K562 (cell line): ENCODE measurements at regions not wholly inside any gene's neighbourhood (a gene's known extent, or its start where the extent isn't known, plus 50 kb on each side); places are given as distances from the start of the nearest gene placed in this dataset.

ENCODE experiments used
- ATF2 ChIP-seq: sonication (generic); formaldehyde crosslinking; IDR thresholded peaks from 2 replicates; pipeline ENCODE4 v1.8.1; 2022; ENCODE audit warnings: missing genetic modification reagents
- C11orf30 ChIP-seq: fragments of 450-650 bp; IDR thresholded peaks from 2 replicates; pipeline ENCODE4 v1.6.1; 2016; ENCODE audit warnings: low read depth, mild to moderate bottlenecking
- EP400 ChIP-seq: fragments of 450-650 bp; IDR thresholded peaks from 2 replicates; pipeline ENCODE4 v1.6.1; 2017; ENCODE audit warnings: antibody characterized with exemption, mild to moderate bottlenecking, moderate library complexity
- MXI1 ChIP-seq: IDR thresholded peaks from 2 replicates; pipeline ENCODE4 v1.6.1; 2011; ENCODE audit warnings: low read depth, mild to moderate bottlenecking, improper control_type of control experiment, low read length
- PPARD ChIP-seq: fragments of 250-450 bp; sonication (Bioruptor Pico); IDR thresholded peaks from 2 replicates; pipeline ENCODE4 v1.8.0; 2022; ENCODE audit warnings: inconsistent platforms, mild to moderate bottlenecking, moderate library complexity
- RBM34 ChIP-seq: fragments of 200-400 bp; formaldehyde crosslinking; IDR thresholded peaks from 2 replicates; pipeline ENCODE4 v1.6.1; 2018; ENCODE audit warnings: low read length, borderline replicate concordance; ENCODE audit not compliant: insufficient read depth
- SMAD4 ChIP-seq: fragments of 250-450 bp; sonication (Bioruptor Pico); conservative IDR thresholded peaks from 2 replicates; pipeline ENCODE4 v1.8.0; 2021; ENCODE audit warnings: inconsistent platforms, mild to moderate bottlenecking, moderate library complexity
- ZKSCAN8 ChIP-seq: fragments of 200-800 bp; sonication (Bioruptor generic); IDR thresholded peaks from 2 replicates; pipeline ENCODE4 v1.6.1; 2016; ENCODE audit warnings: missing genetic modification characterization, missing compliant biosample characterization
- ZNF124 ChIP-seq: sonication (generic); formaldehyde crosslinking; IDR thresholded peaks from 2 replicates; pipeline ENCODE4 v1.8.1; 2022; ENCODE audit warnings: missing genetic modification reagents
- ZNF592 ChIP-seq: fragments of 450-650 bp; IDR thresholded peaks from 2 replicates; pipeline ENCODE4 v1.6.1; 2017; ENCODE audit warnings: antibody characterized with exemption, mild to moderate bottlenecking

- TF ChIP-seq ZNF592 (no peak), PPARD (CRISPR knock-in tag) (no peak), MXI1 (no peak), RBM34 (no peak), ATF2 (CRISPR knock-in tag) (no peak), ZNF124 (CRISPR knock-in tag) (no peak), ZKSCAN8 (CRISPR knock-in tag) (no peak), C11orf30 (no peak), SMAD4 (CRISPR knock-in tag) (no peak), EP400 (no peak)
Measured at GRCh38 chr4:160136021-160136420, 1033.1 kb downstream of the RAPGEF2 start (continued).
